ENCODE measurements at regions not wholly inside any gene's neighbourhood (a gene's known extent, or its start where the extent isn't known, plus 50 kb on each side); places are given as distances from the start of the nearest gene placed in this dataset.

DNA sequence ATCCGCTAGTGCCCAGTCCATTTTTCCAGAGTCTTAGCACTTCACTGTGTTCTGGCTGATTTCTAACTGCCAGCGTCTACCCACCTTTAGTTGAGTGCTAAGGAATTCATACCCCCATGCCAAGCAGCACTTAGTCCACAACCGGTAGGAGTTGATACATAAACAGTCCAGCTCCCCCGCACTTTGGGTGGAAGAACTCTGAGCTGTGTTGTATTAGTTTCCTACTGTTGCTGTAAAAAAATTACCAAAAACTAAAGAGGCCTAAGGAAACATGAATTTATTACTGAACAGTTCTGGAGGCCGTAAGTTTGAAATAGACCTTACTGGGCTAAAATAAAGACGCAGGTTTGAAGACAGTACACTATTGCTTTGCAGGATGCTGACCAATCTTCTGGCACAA, 87.6 kb downstream of the SLC24A2 start:
- TF ChIP-seq, protein P1, sequence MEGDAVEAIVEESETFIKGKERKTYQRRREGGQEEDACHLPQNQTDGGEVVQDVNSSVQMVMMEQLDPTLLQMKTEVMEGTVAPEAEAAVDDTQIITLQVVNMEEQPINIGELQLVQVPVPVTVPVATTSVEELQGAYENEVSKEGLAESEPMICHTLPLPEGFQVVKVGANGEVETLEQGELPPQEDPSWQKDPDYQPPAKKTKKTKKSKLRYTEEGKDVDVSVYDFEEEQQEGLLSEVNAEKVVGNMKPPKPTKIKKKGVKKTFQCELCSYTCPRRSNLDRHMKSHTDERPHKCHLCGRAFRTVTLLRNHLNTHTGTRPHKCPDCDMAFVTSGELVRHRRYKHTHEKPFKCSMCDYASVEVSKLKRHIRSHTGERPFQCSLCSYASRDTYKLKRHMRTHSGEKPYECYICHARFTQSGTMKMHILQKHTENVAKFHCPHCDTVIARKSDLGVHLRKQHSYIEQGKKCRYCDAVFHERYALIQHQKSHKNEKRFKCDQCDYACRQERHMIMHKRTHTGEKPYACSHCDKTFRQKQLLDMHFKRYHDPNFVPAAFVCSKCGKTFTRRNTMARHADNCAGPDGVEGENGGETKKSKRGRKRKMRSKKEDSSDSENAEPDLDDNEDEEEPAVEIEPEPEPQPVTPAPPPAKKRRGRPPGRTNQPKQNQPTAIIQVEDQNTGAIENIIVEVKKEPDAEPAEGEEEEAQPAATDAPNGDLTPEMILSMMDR (conservative IDR thresholded peaks at IDR 0.05), result no peak
- TF ChIP-seq EZH2 (IDR thresholded peaks at IDR 0.05; ENCODE audit: low read depth), result no peak

Data from PC-9 (cell line).